ENCODE measurements at regions not wholly inside any gene's neighbourhood (a gene's known extent, or its start where the extent isn't known, plus 50 kb on each side); places are given as distances from the start of the nearest gene placed in this dataset.

GRCh38 chr20:22652681-22653588 lies 68.6 kb upstream of the FOXA2 start:
- DNase-seq (ENCODE audit: low read depth): no peak
- TF ChIP-seq CTCF (conservative IDR thresholded peaks at IDR 0.05; ENCODE audit: control insufficient read depth, insufficient read depth, low read depth, low read length): no peak
- H3K4me3 ChIP-seq (ENCODE audit: control insufficient read depth, low read depth, low read length): no peak overlapping the region

- DNase-seq (ENCODE audit: low read depth): no peak
- H3K4me3 ChIP-seq (ENCODE audit: control insufficient read depth, low read depth, low read length): no peak overlapping the region
- TF ChIP-seq CTCF (conservative IDR thresholded peaks at IDR 0.05; ENCODE audit: control insufficient read depth, insufficient read depth, low read depth, low read length): no peak
Observed at GRCh38 chr20:22653658-22654642, 69.6 kb upstream of the FOXA2 start.

GRCh38 chr20:22663528-22664025 lies 79.2 kb upstream of the FOXA2 start:
- no peak for TF ChIP-seq CTCF (conservative IDR thresholded peaks at IDR 0.05; ENCODE audit: control insufficient read depth, insufficient read depth, low read depth, low read length)
- H3K4me3 ChIP-seq (ENCODE audit: control insufficient read depth, low read depth, low read length): no peak overlapping the region
- DNase-seq (ENCODE audit: low read depth): no peak

- no peak for TF ChIP-seq CTCF (conservative IDR thresholded peaks at IDR 0.05; ENCODE audit: control insufficient read depth, insufficient read depth, low read depth, low read length)
- DNase-seq (ENCODE audit: low read depth): no peak
- no peak overlapping the region for H3K4me3 ChIP-seq (ENCODE audit: control insufficient read depth, low read depth, low read length)
Observed at GRCh38 chr20:22667198-22667597, 82.8 kb upstream of the FOXA2 start.

GRCh38 chr20:22672191-22672590 lies 87.8 kb upstream of the FOXA2 start:
- no peak for TF ChIP-seq CTCF (conservative IDR thresholded peaks at IDR 0.05; ENCODE audit: control insufficient read depth, insufficient read depth, low read depth, low read length)
- no peak overlapping the region for H3K4me3 ChIP-seq (ENCODE audit: control insufficient read depth, low read depth, low read length)
- no peak for DNase-seq (ENCODE audit: low read depth)

GRCh38 chr20:22673467-22673866 lies 89.1 kb upstream of the FOXA2 start:
- H3K4me3 ChIP-seq (ENCODE audit: control insufficient read depth, low read depth, low read length): no peak overlapping the region
- no peak for TF ChIP-seq CTCF (conservative IDR thresholded peaks at IDR 0.05; ENCODE audit: control insufficient read depth, insufficient read depth, low read depth, low read length)
- DNase-seq (ENCODE audit: low read depth): no peak
